Transverse colon (tissue), 4 donors: ENCODE measurements at regions not wholly inside any gene's neighbourhood (a gene's known extent, or its start where the extent isn't known, plus 50 kb on each side); places are given as distances from the start of the nearest gene placed in this dataset.

Experiments used
- DNase-seq: peaks from one replicate; pipeline ENCODE4 v3.0.0-alpha.2; 2019
- H3K27ac ChIP-seq, 4 donors: fragments of 200-600 bp; sonication (generic); 2 replicates each; pipeline ENCODE4 v1.5.1; 2016 to 2018; ENCODE audit warnings: inconsistent platforms in 4 of 4
- H3K27me3 ChIP-seq: fragments of 200-600 bp; sonication (generic); 2 replicates; pipeline ENCODE4 v1.5.1; 2017; ENCODE audit warnings: inconsistent platforms
- H3K36me3 ChIP-seq, 4 donors: fragments of 200-600 bp; sonication (generic); 2 replicates each; pipeline ENCODE4 v1.5.1; 2017 to 2019; ENCODE audit warnings: inconsistent platforms in 4 of 4
- H3K4me1 ChIP-seq, 4 donors: fragments of 200-600 bp; sonication (generic); 2 replicates each; pipeline ENCODE4 v1.5.1; 2017 to 2020; ENCODE audit warnings: inconsistent platforms in 4 of 4
- H3K4me3 ChIP-seq, 4 donors: fragments of 200-600 bp; sonication (generic); 1 replicate in 1 of 4; 2 replicates in 3 of 4; pipeline versions ENCODE4 v1.5.1 to v1.6.1; 2017 to 2019; ENCODE audit warnings: inconsistent platforms in 4 of 4
- H3K9me3 ChIP-seq, 2 donors: fragments of 200-600 bp; sonication (generic); 2 replicates each; pipeline ENCODE4 v1.5.1; 2017 to 2019; ENCODE audit warnings: inconsistent platforms in 2 of 2
- CTCF ChIP-seq, 5 experiments: fragments of 200-600 bp in 3 of 5; fragments of 450-650 bp in 2 of 5; sonication (generic) in 3 of 5; IDR thresholded peaks; 1 replicate in 2 of 5; 2 replicates in 3 of 5; pipeline ENCODE4 v1.5.1; 2016 to 2017; ENCODE audit warnings: antibody characterized with exemption in 5 of 5, inconsistent platforms in 3 of 5, mild to moderate bottlenecking in 2 of 5, moderate library complexity in 1 of 5
- EP300 ChIP-seq: sonication (generic); formaldehyde crosslinking; IDR thresholded peaks from one replicate; pipeline ENCODE4 v1.6.1; 2017; ENCODE audit warnings: antibody characterized with exemption, low read depth
- POLR2A ChIP-seq: fragments of 450-650 bp; IDR thresholded peaks from one replicate; pipeline ENCODE4 v1.6.1; 2016; ENCODE audit warnings: antibody characterized with exemption, mild to moderate bottlenecking, moderate library complexity
- POLR2AphosphoS5 ChIP-seq, 3 donors: sonication (generic); formaldehyde crosslinking; IDR thresholded peaks; one replicate each; pipeline ENCODE4 v1.6.1; 2016; ENCODE audit warnings: antibody characterized with exemption in 3 of 3
- WGBS, 2 donors: methylation state at CpG; one replicate each; pipeline ENCODE4 v1.1.5; 2018; ENCODE audit warnings: low coverage in 1 of 2; 5-methylcytosine and 5-hydroxymethylcytosine counted together
- in situ Hi-C, 4 donors: fragments of 200-750 bp; cut with MboI; loops; one replicate each; pipeline versions ENCODE4 v1.15.0 to v1.15.1; 2017; ENCODE audit warnings: low sequenced_read_pairs in 3 of 4, low pct_ligation_motif_present in 1 of 4, low pct_unique_long_range_greater_than_20kb in 1 of 4
- intact Hi-C: fragments of 100-400 bp; cut with DNase I; formaldehyde crosslinking; loops from one replicate; pipeline ENCODE4 v1.15.1; 2023; ENCODE audit warnings: low total_unique reads

- H3K27ac ChIP-seq: no peak overlapping the region
- no peak for TF ChIP-seq POLR2A
- TF ChIP-seq POLR2AphosphoS5 (IDR thresholded peaks at IDR 0.05): no peak
- TF ChIP-seq CTCF (IDR thresholded peaks at IDR 0.05): no peak
- no peak for TF ChIP-seq EP300
- peaks cover 0 to 4% (median 0%) of the 10 kb centered on the region in 4 donors for H3K4me1 ChIP-seq
- no peaks in the 10 kb centered on the region for H3K36me3 ChIP-seq
- 74 to 75% methylated on average over 4 to 5 of the region's 5 CpGs for WGBS, 2 donors
- no peak for DNase-seq
- in situ Hi-C loops: no loop called here
- intact Hi-C loops: no loop called here
- H3K27me3 ChIP-seq: no peaks in the 10 kb centered on the region
- H3K9me3 ChIP-seq: no peaks in the 10 kb centered on the region
- no peak overlapping the region for H3K4me3 ChIP-seq
Observed at GRCh38 chr9:18129809-18130334, 344.1 kb upstream of the ADAMTSL1 start.

GRCh38 chr9:18136354-18136994, 337.5 kb upstream of the ADAMTSL1 start:
- H3K36me3 ChIP-seq: no peaks in the 10 kb centered on the region
- H3K27me3 ChIP-seq: no peaks in the 10 kb centered on the region
- H3K27ac ChIP-seq: no peak overlapping the region
- no peak for DNase-seq
- H3K4me3 ChIP-seq: no peak overlapping the region
- no peaks in the 10 kb centered on the region for H3K4me1 ChIP-seq
- WGBS, 2 donors: 46 to 47% methylated on average over 3 of the region's 3 CpGs
- no peaks in the 10 kb centered on the region for H3K9me3 ChIP-seq
- in situ Hi-C loops: no loop called here
- TF ChIP-seq POLR2AphosphoS5 (IDR thresholded peaks at IDR 0.05) (no peak), EP300 (no peak), POLR2A (no peak), CTCF (IDR thresholded peaks at IDR 0.05) (no peak)
- intact Hi-C loops: no loop called here

- no peaks in the 10 kb centered on the region for H3K36me3 ChIP-seq
- TF ChIP-seq CTCF (IDR thresholded peaks at IDR 0.05) (no peak), POLR2AphosphoS5 (IDR thresholded peaks at IDR 0.05) (no peak), EP300 (no peak), POLR2A (no peak)
- H3K27me3 ChIP-seq: no peaks in the 10 kb centered on the region
- H3K4me3 ChIP-seq: no peak overlapping the region
- H3K9me3 ChIP-seq: no peaks in the 10 kb centered on the region
- DNase-seq: no peak
- 82 to 90% methylated on average over 4 of the region's 4 CpGs for WGBS, 2 donors
- H3K4me1 ChIP-seq: no peaks in the 10 kb centered on the region
- no peak overlapping the region for H3K27ac ChIP-seq
- intact Hi-C loops (no loop called here), in situ Hi-C loops (no loop called here)
Observed at GRCh38 chr9:18137815-18138214, 336.1 kb upstream of the ADAMTSL1 start.

GRCh38 chr9:18138656-18139055, 335.3 kb upstream of the ADAMTSL1 start:
- no peaks in the 10 kb centered on the region for H3K9me3 ChIP-seq
- in situ Hi-C loops: no loop called here
- H3K27me3 ChIP-seq: no peaks in the 10 kb centered on the region
- WGBS, 2 donors: 57 to 65% methylated on average over 2 to 5 of the region's 5 CpGs
- H3K36me3 ChIP-seq: no peaks in the 10 kb centered on the region
- no peak overlapping the region for H3K4me3 ChIP-seq
- TF ChIP-seq EP300 (no peak), POLR2A (no peak), POLR2AphosphoS5 (IDR thresholded peaks at IDR 0.05) (no peak), CTCF (IDR thresholded peaks at IDR 0.05) (no peak)
- no peaks in the 10 kb centered on the region for H3K4me1 ChIP-seq
- H3K27ac ChIP-seq: no peak overlapping the region
- no peak for DNase-seq
- intact Hi-C loops: no loop called here
